ENCODE measurements at regions not wholly inside any gene's neighbourhood (a gene's known extent, or its start where the extent isn't known, plus 50 kb on each side); places are given as distances from the start of the nearest gene placed in this dataset.
"Not testable (repeated sequence)": the region's sequence is repeated elsewhere in the genome, so short reads cannot be mapped to it uniquely, and the experiment has no call there.

- H3K9me3 ChIP-seq; H3K4me1 ChIP-seq; DNase-seq (ENCODE audit: low read depth in 1 of 2, low spot score in 1 of 2); POLR2A ChIA-PET; H3K27ac ChIP-seq; H3K4me2 ChIP-seq; H3K4me3 ChIP-seq: not testable (repeated sequence)
- TF ChIP-seq CTCF (IDR thresholded peaks at IDR 0.05) (peak; percentile 27; the same call in 2 of the 3 replicates), RAD21 (conservative IDR thresholded peaks at IDR 0.05 in 1 of 2, IDR thresholded peaks at IDR 0.05 in 1 of 2) (peak; percentile 3 to 25; a peak in 1 of 5 replicates)
- ATAC-seq (peak; percentile 92 to 99), FAIRE-seq (peak; percentile 78)
- CTCF ChIA-PET: interaction anchor here (0.6 to 3.9 kb wide), 16 partner anchors 9 to 332 kb away, joined by 3 to 17 read pairs (median 3); no protein-coding TSS in a partner anchor
- WGBS (ENCODE audit: missing lambda C conversion rate): 27% methylated on average over 3 of the region's 4 CpGs
Observed at GRCh38 chr4:77366876-77367275, 209.9 kb downstream of the CCNG2 start.

- FAIRE-seq: no peak
- ATAC-seq: no peak
- H3K9me3 ChIP-seq: no peaks in the 10 kb centered on the region
- no peak overlapping the region for H3K27ac ChIP-seq
- WGBS (ENCODE audit: missing lambda C conversion rate): 11% methylated on average over 4 of the region's 4 CpGs
- CTCF ChIA-PET: interaction anchor here (1.6 kb wide), 1 partner anchor 15 kb away, joined by 3 read pairs; no protein-coding TSS in a partner anchor
- no peak overlapping the region for H3K4me3 ChIP-seq
- H3K4me2 ChIP-seq: no peak overlapping the region
- no peak for DNase-seq (ENCODE audit: low read depth in 1 of 2, low spot score in 1 of 2)
- POLR2A ChIA-PET: no interaction called here
- TF ChIP-seq RFX5 (IDR thresholded peaks at IDR 0.05) (no peak), ELK1 (IDR thresholded peaks at IDR 0.05; ENCODE audit: low read depth, low read length) (no peak), EHF (CRISPR knock-in tag; IDR thresholded peaks at IDR 0.05) (no peak)
- no peaks in the 10 kb centered on the region for H3K4me1 ChIP-seq
Observed at GRCh38 chr4:77367638-77368037, 210.6 kb downstream of the CCNG2 start.

GRCh38 chr4:77372375-77372774, 215.4 kb downstream of the CCNG2 start:
- WGBS (ENCODE audit: missing lambda C conversion rate): 28% methylated on average over 3 of the region's 3 CpGs
- Histone ChIP-seq H3K9me3 (no peaks in the 10 kb centered on the region), H3K4me1 (no peaks in the 10 kb centered on the region), H3K4me2 (no peak overlapping the region), H3K27ac (no peak overlapping the region), H3K4me3 (no peak overlapping the region)
- ATAC-seq (no peak), FAIRE-seq (no peak), DNase-seq (ENCODE audit: low read depth in 1 of 2, low spot score in 1 of 2) (no peak)
- ChIA-PET POLR2A (no interaction called here), CTCF (interaction anchor here (1.0 to 2.1 kb wide), 4 partner anchors 14 to 326 kb away, joined by 4 to 7 read pairs (median 5); no protein-coding TSS in a partner anchor)
- TF ChIP-seq MAX (IDR thresholded peaks at IDR 0.05) (no peak), RNF2 (IDR thresholded peaks at IDR 0.05; ENCODE audit: borderline replicate concordance, low read depth) (no peak), HMGXB4 (CRISPR knock-in tag; IDR thresholded peaks at IDR 0.05; ENCODE audit: borderline replicate concordance) (no peak), HES2 (IDR thresholded peaks at IDR 0.05) (no peak), TFCP2L1 (CRISPR knock-in tag; IDR thresholded peaks at IDR 0.05) (no peak), RCOR1 (IDR thresholded peaks at IDR 0.05; ENCODE audit: low read depth, low read length) (no peak), EHF (CRISPR knock-in tag; IDR thresholded peaks at IDR 0.05) (no peak), HOXA7 (CRISPR knock-in tag; IDR thresholded peaks at IDR 0.05) (no peak), FOSL2 (IDR thresholded peaks at IDR 0.05) (no peak), FOSL2 (CRISPR knock-in tag; IDR thresholded peaks at IDR 0.05) (no peak), RAD21 (conservative IDR thresholded peaks at IDR 0.05 in 1 of 2, IDR thresholded peaks at IDR 0.05 in 1 of 2) (no peak), PBX3 (IDR thresholded peaks at IDR 0.05) (no peak), MAFK (IDR thresholded peaks at IDR 0.05; ENCODE audit: partially characterized antibody) (no peak), CTCF (IDR thresholded peaks at IDR 0.05) (no peak), FOSB (CRISPR knock-in tag; IDR thresholded peaks at IDR 0.05) (no peak), JUN (IDR thresholded peaks at IDR 0.05) (no peak), NR3C1 (IDR thresholded peaks at IDR 0.05) (no peak), CBX2 (IDR thresholded peaks at IDR 0.05; ENCODE audit: borderline replicate concordance, low read depth) (no peak), HOXB5 (CRISPR knock-in tag; IDR thresholded peaks at IDR 0.05) (no peak)
